ENCODE measurements at regions not wholly inside any gene's neighbourhood (a gene's known extent, or its start where the extent isn't known, plus 50 kb on each side); places are given as distances from the start of the nearest gene placed in this dataset.

GRCh38 chr13:109666656-109667055 is 119.7 kb downstream of the IRS2 start:
- Mint-ChIP-seq H3K9me3 (peaks cover 2% of the 10 kb centered on the region), H3K4me1 (peaks cover 41% of the 10 kb centered on the region), H3K4me3 (no peak overlapping the region), H3K36me3 (ENCODE audit: low read depth) (no peaks in the 10 kb centered on the region), H3K27me3 (ENCODE audit: low read depth) (no peaks in the 10 kb centered on the region), H3K27ac (ENCODE audit: unreplicated experiment) (no peak overlapping the region)
- DNase-seq (ENCODE audit: low read depth, low spot score), result no peak
- no peak for TF ChIP-seq CTCF (conservative IDR thresholded peaks at IDR 0.05)

GRCh38 chr13:109665781-109666249 is 120.6 kb downstream of the IRS2 start:
- no peak overlapping the region for H3K4me3 Mint-ChIP-seq
- no peaks in the 10 kb centered on the region for H3K36me3 Mint-ChIP-seq (ENCODE audit: low read depth)
- no peaks in the 10 kb centered on the region for H3K27me3 Mint-ChIP-seq (ENCODE audit: low read depth)
- H3K27ac Mint-ChIP-seq (ENCODE audit: unreplicated experiment), result no peak overlapping the region
- TF ChIP-seq CTCF (conservative IDR thresholded peaks at IDR 0.05), result no peak
- DNase-seq (ENCODE audit: low read depth, low spot score), result no peak
- peaks cover 41% of the 10 kb centered on the region for H3K4me1 Mint-ChIP-seq
- peaks cover 2% of the 10 kb centered on the region for H3K9me3 Mint-ChIP-seq

- Mint-ChIP-seq H3K4me3 (no peak overlapping the region), H3K9me3 (peaks cover 2% of the 10 kb centered on the region), H3K36me3 (ENCODE audit: low read depth) (no peaks in the 10 kb centered on the region), H3K27me3 (ENCODE audit: low read depth) (no peaks in the 10 kb centered on the region), H3K27ac (ENCODE audit: unreplicated experiment) (no peak overlapping the region), H3K4me1 (peaks cover 41% of the 10 kb centered on the region)
- TF ChIP-seq CTCF (conservative IDR thresholded peaks at IDR 0.05), result no peak
- DNase-seq (ENCODE audit: low read depth, low spot score), result no peak
Measured at GRCh38 chr13:109665240-109665639, 121.1 kb downstream of the IRS2 start.

- H3K9me3 Mint-ChIP-seq, result no peaks in the 10 kb centered on the region
Measured at GRCh38 chr13:109657395-109657794, 129.0 kb downstream of the IRS2 start.

GRCh38 chr13:109656206-109656605 is 130.2 kb downstream of the IRS2 start:
- Mint-ChIP-seq H3K27me3 (ENCODE audit: low read depth) (no peaks in the 10 kb centered on the region), H3K9me3 (no peaks in the 10 kb centered on the region), H3K4me1 (no peaks in the 10 kb centered on the region), H3K36me3 (ENCODE audit: low read depth) (no peaks in the 10 kb centered on the region), H3K4me3 (no peak overlapping the region), H3K27ac (ENCODE audit: unreplicated experiment) (no peak overlapping the region)
- DNase-seq (ENCODE audit: low read depth, low spot score), result no peak
- no peak for TF ChIP-seq CTCF (conservative IDR thresholded peaks at IDR 0.05)

More at GRCh38 chr13:109657395-109657794, 129.0 kb downstream of the IRS2 start:
- Mint-ChIP-seq H3K27me3 (ENCODE audit: low read depth) (no peaks in the 10 kb centered on the region), H3K27ac (ENCODE audit: unreplicated experiment) (no peak overlapping the region), H3K36me3 (ENCODE audit: low read depth) (no peaks in the 10 kb centered on the region), H3K4me1 (no peaks in the 10 kb centered on the region), H3K4me3 (no peak overlapping the region)
- no peak for TF ChIP-seq CTCF (conservative IDR thresholded peaks at IDR 0.05)
- no peak for DNase-seq (ENCODE audit: low read depth, low spot score)

GRCh38 chr13:109655611-109656010 is 130.8 kb downstream of the IRS2 start:
- TF ChIP-seq CTCF (conservative IDR thresholded peaks at IDR 0.05), result no peak
- Mint-ChIP-seq H3K4me3 (no peak overlapping the region), H3K36me3 (ENCODE audit: low read depth) (no peaks in the 10 kb centered on the region), H3K27me3 (ENCODE audit: low read depth) (no peaks in the 10 kb centered on the region), H3K4me1 (no peaks in the 10 kb centered on the region), H3K27ac (ENCODE audit: unreplicated experiment) (no peak overlapping the region), H3K9me3 (no peaks in the 10 kb centered on the region)
- no peak for DNase-seq (ENCODE audit: low read depth, low spot score)

Measured in neural crest cell (in vitro differentiated cells).